Stimulated activated CD4-positive, alpha-beta T cell treated with anti-CD3 and anti-CD28 coated beads, Interleukin-1b, Interleukin-23, amount 100 ng/mL, for 4 hours (primary cell): ENCODE measurements at regions not wholly inside any gene's neighbourhood (a gene's known extent, or its start where the extent isn't known, plus 50 kb on each side); places are given as distances from the start of the nearest gene placed in this dataset.

ENCODE experiments used
- DNase-seq, 2 donors: peaks; one replicate each; pipeline ENCODE4 v3.0.0-alpha.2; 2020; ENCODE audit warnings: low read depth in 2 of 2

- no peak for DNase-seq
Measured at GRCh38 chr13:22495819-22496218, 685.0 kb upstream of the SGCG start.

- DNase-seq: no peak
Measured at GRCh38 chr13:22496803-22497508, 683.8 kb upstream of the SGCG start.

- no peak for DNase-seq
Measured at GRCh38 chr13:22497991-22498780, 682.6 kb upstream of the SGCG start.

- DNase-seq: no peak
Measured at GRCh38 chr13:22499919-22500318, 680.9 kb upstream of the SGCG start.

GRCh38 chr13:22505489-22505888, 675.3 kb upstream of the SGCG start:
- no peak for DNase-seq

GRCh38 chr13:22506096-22506691, 674.6 kb upstream of the SGCG start:
- DNase-seq: no peak

- no peak for DNase-seq
Measured at GRCh38 chr13:22517544-22517943, 663.2 kb upstream of the SGCG start.

GRCh38 chr13:22536851-22537250, 643.9 kb upstream of the SGCG start:
- no peak for DNase-seq

GRCh38 chr13:22538400-22538799, 642.4 kb upstream of the SGCG start:
- DNase-seq: no peak

- no peak for DNase-seq
Measured at GRCh38 chr13:22549126-22549525, 631.7 kb upstream of the SGCG start.

GRCh38 chr13:22561581-22561980, 619.2 kb upstream of the SGCG start:
- no peak for DNase-seq

- DNase-seq: no peak
Measured at GRCh38 chr13:22562116-22562515, 618.7 kb upstream of the SGCG start.

GRCh38 chr13:22563272-22563671, 617.5 kb upstream of the SGCG start:
- no peak for DNase-seq

GRCh38 chr13:22569811-22570210, 611.0 kb upstream of the SGCG start:
- no peak for DNase-seq

GRCh38 chr13:22589880-22590279, 590.9 kb upstream of the SGCG start:
- DNase-seq: no peak

- DNase-seq: no peak
Measured at GRCh38 chr13:22592515-22592914, 588.3 kb upstream of the SGCG start.

GRCh38 chr13:22594041-22594440, 586.7 kb upstream of the SGCG start:
- no peak for DNase-seq

- no peak for DNase-seq
Measured at GRCh38 chr13:22596171-22596863, 584.5 kb upstream of the SGCG start.

GRCh38 chr13:22599156-22599555, 581.6 kb upstream of the SGCG start:
- no peak for DNase-seq

GRCh38 chr13:22618002-22618401, 562.8 kb upstream of the SGCG start:
- DNase-seq: no peak

- no peak for DNase-seq
Measured at GRCh38 chr13:22625691-22626090, 555.1 kb upstream of the SGCG start.

- DNase-seq: no peak
Measured at GRCh38 chr13:22629374-22629773, 551.4 kb upstream of the SGCG start.
